OCI-LY7 (cell line): ENCODE measurements at regions not wholly inside any gene's neighbourhood (a gene's known extent, or its start where the extent isn't known, plus 50 kb on each side); places are given as distances from the start of the nearest gene placed in this dataset.

Experiments
- BruUV-seq: library from RNA; stranded (reverse); fragments of 400-500 nt; replicated peaks from 2 replicates; lab custom pipeline; 2021; lab: Mats Ljungman, UMichigan
- CTCF ChIA-PET: fragments of 300-600 bp; sonication (Branson Sonifier 250); formaldehyde crosslinking; loops from one replicate; lab custom pipeline; 2022; ENCODE audit warnings: antibody characterized with exemption; ENCODE audit not compliant: unreplicated experiment; lab: Charles Lee
- POLR2A ChIA-PET: fragments of 300-600 bp; sonication (Branson Sonifier 250); formaldehyde crosslinking; loops from one replicate; lab custom pipeline; 2022; ENCODE audit warnings: antibody characterized with exemption; lab: Charles Lee
- DNase-seq: peaks from one replicate; pipeline ENCODE4 v3.0.0-alpha.2; 2015; ENCODE audit warnings: low spot score
- H2AFZ ChIP-seq: fragments of 200-600 bp; sonication (generic), shearing (Covaris generic); 2 replicates; pipeline ENCODE4 v1.6.1; 2014; ENCODE audit warnings: mild to moderate bottlenecking, antibody characterized with exemption, low read length, moderate library complexity
- H3K27ac ChIP-seq: fragments of 200-600 bp; sonication (generic); 2 replicates; pipeline ENCODE4 v1.5.1; 2014; ENCODE audit warnings: mixed run types, low read depth, mild to moderate bottlenecking, moderate library complexity, low read length, inconsistent platforms; ENCODE audit not compliant: poor library complexity, severe bottlenecking
- H3K36me3 ChIP-seq: fragments of 200-600 bp; sonication (generic); 2 replicates; pipeline ENCODE4 v1.6.1; 2014; ENCODE audit warnings: mild to moderate bottlenecking, antibody characterized with exemption, low read length, moderate library complexity, mixed read lengths; ENCODE audit not compliant: insufficient read depth
- H3K4me1 ChIP-seq: fragments of 200-600 bp; sonication (generic); 2 replicates; pipeline ENCODE4 v1.5.1; 2014; ENCODE audit warnings: mild to moderate bottlenecking, low read length; ENCODE audit not compliant: insufficient read depth, poor library complexity, severe bottlenecking
- H3K4me2 ChIP-seq: fragments of 200-600 bp; sonication (generic); 2 replicates; pipeline ENCODE4 v1.6.1; 2014; ENCODE audit warnings: mild to moderate bottlenecking, low read length
- H3K4me3 ChIP-seq: fragments of 200-600 bp; sonication (generic); 2 replicates; pipeline ENCODE4 v1.5.1; 2014; ENCODE audit warnings: mild to moderate bottlenecking, low read depth, low read length; ENCODE audit not compliant: poor library complexity, severe bottlenecking
- H3K79me2 ChIP-seq: fragments of 200-600 bp; sonication (generic); 2 replicates; pipeline ENCODE4 v1.6.1; 2016; ENCODE audit warnings: low read depth, mild to moderate bottlenecking, low read length, moderate library complexity, mixed read lengths; ENCODE audit not compliant: insufficient read depth
- H3K9me2 ChIP-seq: fragments of 200-600 bp; sonication (generic); 2 replicates; pipeline ENCODE4 v1.6.1; 2016; ENCODE audit warnings: mild to moderate bottlenecking, low read length, mixed read lengths; ENCODE audit not compliant: insufficient read depth
- H3K9me3 ChIP-seq: fragments of 200-600 bp; sonication (generic); 2 replicates; pipeline ENCODE4 v1.6.1; 2014; ENCODE audit warnings: mild to moderate bottlenecking, mixed run types, low read length, mixed read lengths
- H4K20me1 ChIP-seq: fragments of 200-600 bp; sonication (generic); 2 replicates; pipeline ENCODE4 v1.6.1; 2014; ENCODE audit warnings: mild to moderate bottlenecking, antibody characterized with exemption, low read length, moderate library complexity, mixed read lengths; ENCODE audit not compliant: insufficient read depth
- EZH2phosphoT487 ChIP-seq: fragments of 200-600 bp; sonication (generic); IDR thresholded peaks from 2 replicates; pipeline ENCODE4 v1.6.1; 2018; ENCODE audit warnings: low read depth, borderline replicate concordance, mild to moderate bottlenecking, mixed run types, antibody characterized with exemption, low read length, moderate library complexity, mixed read lengths
- intact Hi-C: fragments of 100-400 bp; cut with micrococcal nuclease; formaldehyde crosslinking; loops from one replicate; pipeline ENCODE4 v1.10.0; 2022; ENCODE audit not compliant: unreplicated experiment
- TF ChIP-seq, protein P1 (sequence below): fragments of 200-600 bp; sonication (generic); conservative IDR thresholded peaks from 2 replicates; pipeline ENCODE4 v1.5.1; 2014; ENCODE audit warnings: mild to moderate bottlenecking, antibody characterized with exemption, low read length, moderate library complexity, mixed read lengths

DNA sequence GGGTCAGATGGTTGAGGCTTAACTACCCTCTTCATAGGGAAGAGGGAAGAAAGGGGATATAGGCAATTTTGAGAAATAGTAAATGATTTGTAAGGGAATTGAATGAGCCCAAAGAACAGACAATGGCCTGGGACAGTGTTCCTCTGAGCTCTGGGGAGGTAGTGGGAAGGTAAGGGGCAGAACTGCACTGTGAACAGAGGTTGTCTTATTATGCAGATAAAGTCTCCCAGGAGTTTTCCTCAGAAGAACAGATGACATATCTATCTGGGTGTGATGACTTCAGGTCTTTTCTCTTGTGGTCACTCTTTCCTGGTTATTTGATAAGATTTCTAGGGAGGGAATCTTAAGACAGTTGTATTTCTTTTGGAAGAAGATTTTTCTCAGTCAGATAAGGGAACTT, 296.1 kb downstream of the ZEB1 start:
- H3K9me3 ChIP-seq, result no peaks in the 10 kb centered on the region
- ChIA-PET CTCF (no interaction called here), POLR2A (interaction anchor here (0.6 kb wide), 1 partner anchor 681 kb away, joined by 3 read pairs; no protein-coding TSS in a partner anchor)
- no peak overlapping the region for H3K27ac ChIP-seq
- H3K9me2 ChIP-seq, result no peaks in the 10 kb centered on the region
- no peak overlapping the region for H3K4me3 ChIP-seq
- H4K20me1 ChIP-seq, result no peaks in the 10 kb centered on the region
- BruUV-seq, result no TSS peak
- no peak for DNase-seq
- H3K36me3 ChIP-seq, result no peaks in the 10 kb centered on the region
- H3K4me2 ChIP-seq, result no peak overlapping the region
- no peaks in the 10 kb centered on the region for H3K79me2 ChIP-seq
- TF ChIP-seq, protein P1, sequence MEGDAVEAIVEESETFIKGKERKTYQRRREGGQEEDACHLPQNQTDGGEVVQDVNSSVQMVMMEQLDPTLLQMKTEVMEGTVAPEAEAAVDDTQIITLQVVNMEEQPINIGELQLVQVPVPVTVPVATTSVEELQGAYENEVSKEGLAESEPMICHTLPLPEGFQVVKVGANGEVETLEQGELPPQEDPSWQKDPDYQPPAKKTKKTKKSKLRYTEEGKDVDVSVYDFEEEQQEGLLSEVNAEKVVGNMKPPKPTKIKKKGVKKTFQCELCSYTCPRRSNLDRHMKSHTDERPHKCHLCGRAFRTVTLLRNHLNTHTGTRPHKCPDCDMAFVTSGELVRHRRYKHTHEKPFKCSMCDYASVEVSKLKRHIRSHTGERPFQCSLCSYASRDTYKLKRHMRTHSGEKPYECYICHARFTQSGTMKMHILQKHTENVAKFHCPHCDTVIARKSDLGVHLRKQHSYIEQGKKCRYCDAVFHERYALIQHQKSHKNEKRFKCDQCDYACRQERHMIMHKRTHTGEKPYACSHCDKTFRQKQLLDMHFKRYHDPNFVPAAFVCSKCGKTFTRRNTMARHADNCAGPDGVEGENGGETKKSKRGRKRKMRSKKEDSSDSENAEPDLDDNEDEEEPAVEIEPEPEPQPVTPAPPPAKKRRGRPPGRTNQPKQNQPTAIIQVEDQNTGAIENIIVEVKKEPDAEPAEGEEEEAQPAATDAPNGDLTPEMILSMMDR, result no peak
- no peak for TF ChIP-seq EZH2phosphoT487
- H3K4me1 ChIP-seq, result no peaks in the 10 kb centered on the region
- intact Hi-C loops, result no loop called here
- H2AFZ ChIP-seq, result no peak overlapping the region

DNA sequence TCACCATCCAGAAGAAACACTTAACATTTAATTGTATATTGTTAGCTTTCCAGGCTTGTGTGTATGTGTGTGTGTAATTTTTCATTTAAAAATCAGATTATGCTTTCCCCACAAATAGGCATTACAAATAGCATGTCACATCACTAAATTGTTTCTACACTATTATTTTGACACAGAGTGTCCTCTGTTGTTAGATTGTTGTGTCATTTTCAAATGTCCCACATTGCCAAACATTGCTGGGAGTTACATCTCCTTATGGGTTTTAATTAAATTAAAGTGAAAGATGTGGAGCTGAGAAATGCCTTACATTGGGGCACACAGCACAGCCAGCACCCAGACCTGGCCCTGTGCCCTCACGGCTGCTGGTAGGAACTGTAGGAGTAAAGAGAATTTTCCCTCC, 295.6 kb downstream of the ZEB1 start:
- ChIA-PET CTCF (no interaction called here), POLR2A (interaction anchor here (0.6 kb wide), 1 partner anchor 680 kb away, joined by 3 read pairs; no protein-coding TSS in a partner anchor)
- H3K4me2 ChIP-seq, result no peak overlapping the region
- H3K79me2 ChIP-seq, result no peaks in the 10 kb centered on the region
- no peak overlapping the region for H3K27ac ChIP-seq
- no peaks in the 10 kb centered on the region for H3K4me1 ChIP-seq
- H3K36me3 ChIP-seq, result no peaks in the 10 kb centered on the region
- H3K4me3 ChIP-seq, result no peak overlapping the region
- BruUV-seq, result no TSS peak
- no peaks in the 10 kb centered on the region for H4K20me1 ChIP-seq
- no peak overlapping the region for H2AFZ ChIP-seq
- intact Hi-C loops, result no loop called here
- no peak for DNase-seq
- H3K9me2 ChIP-seq, result no peaks in the 10 kb centered on the region
- no peak for TF ChIP-seq EZH2phosphoT487
- TF ChIP-seq, protein P1, result no peak
- no peaks in the 10 kb centered on the region for H3K9me3 ChIP-seq

DNA sequence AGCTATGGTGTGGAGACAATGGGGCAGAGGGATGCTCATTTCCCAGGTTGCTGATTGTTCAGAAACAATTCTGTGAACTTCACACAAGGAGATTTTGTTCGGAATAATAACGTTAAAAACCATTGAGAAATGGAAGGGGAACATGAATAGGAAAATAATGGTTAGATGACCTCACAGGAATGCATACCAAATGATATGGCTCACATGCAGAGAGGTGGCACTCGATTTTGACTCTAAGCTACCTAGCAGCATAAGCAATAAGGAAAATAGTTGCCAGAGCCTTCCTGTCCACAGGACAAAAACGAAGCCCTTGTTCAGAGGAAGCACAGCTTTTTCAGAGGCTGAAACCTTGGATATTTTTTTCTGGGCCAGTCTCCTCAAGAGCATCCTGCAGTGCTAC, 293.1 kb downstream of the ZEB1 start:
- intact Hi-C loops, result no loop called here
- Histone ChIP-seq H3K4me1 (no peaks in the 10 kb centered on the region), H3K36me3 (no peaks in the 10 kb centered on the region), H2AFZ (no peak overlapping the region), H3K4me3 (no peak overlapping the region), H3K27ac (no peak overlapping the region), H3K4me2 (no peak overlapping the region), H4K20me1 (no peaks in the 10 kb centered on the region), H3K79me2 (no peaks in the 10 kb centered on the region), H3K9me2 (no peaks in the 10 kb centered on the region), H3K9me3 (no peaks in the 10 kb centered on the region)
- ChIA-PET POLR2A (no interaction called here), CTCF (no interaction called here)
- BruUV-seq, result no TSS peak
- no peak for TF ChIP-seq EZH2phosphoT487
- TF ChIP-seq, protein P1, result no peak
- no peak for DNase-seq
